Fibroblast of villous mesenchyme (primary cell): ENCODE measurements at regions not wholly inside any gene's neighbourhood (a gene's known extent, or its start where the extent isn't known, plus 50 kb on each side); places are given as distances from the start of the nearest gene placed in this dataset.
"Not testable (repeated sequence)": the region's sequence is repeated elsewhere in the genome, so short reads cannot be mapped to it uniquely, and the experiment has no call there.

Experiments
- DNase-seq: peaks from one replicate; pipeline ENCODE4 v3.0.0-alpha.2; 2010; ENCODE audit warnings: low read depth
- H3K4me3 ChIP-seq: 2 replicates; pipeline ENCODE4 v1.5.1; 2011; ENCODE audit warnings: low read depth, mild to moderate bottlenecking, low read length
- CTCF ChIP-seq: IDR thresholded peaks from 2 replicates; pipeline ENCODE4 v1.5.1; 2012; ENCODE audit warnings: low read depth, mild to moderate bottlenecking, low read length; ENCODE audit not compliant: insufficient read depth

GRCh38 chrX:73979551-73980131, 127.1 kb upstream of the XIST start:
- DNase-seq, result no peak
- TF ChIP-seq CTCF, result no peak
- H3K4me3 ChIP-seq, result no peak overlapping the region

GRCh38 chrX:73977542-73978169, 125.1 kb upstream of the XIST start:
- no peak for DNase-seq
- TF ChIP-seq CTCF, result no peak
- no peak overlapping the region for H3K4me3 ChIP-seq

- not testable (repeated sequence) for H3K4me3 ChIP-seq, DNase-seq
Measured at GRCh38 chrX:73967461-73967860, 114.9 kb upstream of the XIST start.

GRCh38 chrX:73965833-73966232, 113.3 kb upstream of the XIST start:
- DNase-seq, result no peak
- H3K4me3 ChIP-seq, result no peak overlapping the region
- TF ChIP-seq CTCF, result no peak

GRCh38 chrX:73964579-73964978, 112.1 kb upstream of the XIST start:
- DNase-seq, result no peak
- no peak overlapping the region for H3K4me3 ChIP-seq
- no peak for TF ChIP-seq CTCF

- no peak for DNase-seq
- TF ChIP-seq CTCF, result no peak
- H3K4me3 ChIP-seq, result no peak overlapping the region
Measured at GRCh38 chrX:73963682-73964081, 111.2 kb upstream of the XIST start.

GRCh38 chrX:73962948-73963347, 110.4 kb upstream of the XIST start:
- no peak for DNase-seq

GRCh38 chrX:73961867-73962266, 109.4 kb upstream of the XIST start:
- not testable (repeated sequence) for DNase-seq, H3K4me3 ChIP-seq

More at GRCh38 chrX:73962948-73963347, 110.4 kb upstream of the XIST start:
- no peak overlapping the region for H3K4me3 ChIP-seq
- TF ChIP-seq CTCF, result no peak
